GM18502 (cell line): ENCODE measurements at regions not wholly inside any gene's neighbourhood (a gene's known extent, or its start where the extent isn't known, plus 50 kb on each side); places are given as distances from the start of the nearest gene placed in this dataset.

ENCODE experiments used
- ATAC-seq: cut with Tn5 transposase; IDR thresholded peaks from one replicate; pipeline ENCODE4 v1.9.1; 2021; ENCODE audit warnings: mild to moderate bottlenecking; ENCODE audit not compliant: unreplicated experiment, poor library complexity

DNA sequence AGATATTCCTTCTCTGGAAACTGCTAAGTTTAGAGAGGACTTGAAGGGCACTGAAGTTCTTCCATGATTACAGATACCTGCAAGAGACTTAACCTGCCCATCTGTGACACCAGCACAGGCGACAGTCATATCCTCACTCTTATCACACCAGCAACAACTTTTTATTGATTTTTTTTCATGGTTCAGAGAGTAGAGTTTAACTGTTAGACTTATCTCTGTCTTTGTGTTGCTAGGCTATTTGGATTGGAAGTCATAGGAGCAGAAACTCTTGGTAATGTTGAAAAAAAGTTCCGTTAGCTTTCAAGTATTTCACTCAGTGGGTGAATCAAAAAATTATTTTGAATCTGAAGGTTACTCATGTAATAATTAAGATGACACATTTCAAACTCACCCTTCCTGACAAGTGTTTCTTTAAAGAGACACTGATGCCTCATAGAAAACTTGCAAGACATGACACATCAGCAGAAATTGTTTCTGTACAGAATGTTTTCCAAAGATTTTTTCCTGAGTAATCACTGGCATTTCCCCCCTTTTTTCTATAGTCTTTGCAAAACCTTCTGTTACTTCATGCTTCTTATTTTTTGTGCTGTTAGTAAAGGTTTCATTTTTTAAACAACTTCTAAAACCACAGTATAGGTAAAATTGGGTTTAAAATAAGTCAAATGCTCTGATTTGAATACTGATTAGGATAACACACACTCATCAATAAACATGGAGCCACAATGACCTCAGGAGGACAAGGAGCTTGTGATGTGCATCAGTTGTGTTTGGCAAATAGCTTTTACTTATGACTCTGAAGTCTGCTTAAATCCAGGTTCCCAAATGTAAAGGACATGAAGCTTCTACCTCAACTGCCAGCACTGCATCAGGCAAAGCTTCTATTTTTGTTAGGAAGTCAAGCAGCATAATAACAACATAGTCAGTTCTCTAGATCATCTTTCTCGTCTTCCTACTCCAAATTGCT is 252.9 kb upstream of the MAN1A1 start:
- ATAC-seq, result no peak

DNA sequence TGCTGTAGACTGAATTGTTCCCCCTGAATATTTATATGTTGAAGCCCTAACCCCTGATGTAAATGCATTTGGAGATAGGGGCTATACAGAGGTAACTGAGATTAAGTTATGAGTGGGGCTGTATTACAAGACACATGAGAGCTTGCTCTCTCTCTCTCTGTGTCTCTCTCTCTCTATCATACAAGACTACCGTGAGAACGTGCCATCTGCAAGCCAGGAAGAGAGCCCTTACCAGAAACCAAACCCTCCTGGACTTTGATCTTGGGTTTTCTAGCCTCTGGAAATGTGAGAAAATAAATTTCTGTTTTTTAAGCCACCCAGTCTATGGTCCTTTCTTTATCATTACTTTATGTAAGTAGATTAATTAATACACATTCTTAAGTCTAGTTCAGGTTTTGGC is 249.3 kb upstream of the MAN1A1 start:
- no peak for ATAC-seq

DNA sequence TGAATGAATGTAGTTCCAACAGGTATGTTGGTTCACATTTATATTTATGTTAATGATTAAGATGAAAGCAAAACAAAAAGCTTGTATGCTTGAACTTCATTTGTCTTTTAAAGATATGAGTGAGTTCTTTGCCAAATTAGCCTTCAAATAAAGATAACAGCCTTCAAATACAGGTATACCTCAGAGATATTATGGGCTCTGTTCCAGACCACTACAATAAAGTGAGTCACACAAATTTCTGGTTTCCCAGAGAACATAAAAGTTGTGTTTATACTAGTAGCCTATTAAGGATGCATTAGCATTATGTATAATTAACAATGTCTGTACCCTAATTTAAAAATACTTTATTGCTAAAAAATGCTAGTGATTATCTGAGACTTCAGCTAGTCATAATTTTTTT is 245.3 kb upstream of the MAN1A1 start:
- no peak for ATAC-seq

DNA sequence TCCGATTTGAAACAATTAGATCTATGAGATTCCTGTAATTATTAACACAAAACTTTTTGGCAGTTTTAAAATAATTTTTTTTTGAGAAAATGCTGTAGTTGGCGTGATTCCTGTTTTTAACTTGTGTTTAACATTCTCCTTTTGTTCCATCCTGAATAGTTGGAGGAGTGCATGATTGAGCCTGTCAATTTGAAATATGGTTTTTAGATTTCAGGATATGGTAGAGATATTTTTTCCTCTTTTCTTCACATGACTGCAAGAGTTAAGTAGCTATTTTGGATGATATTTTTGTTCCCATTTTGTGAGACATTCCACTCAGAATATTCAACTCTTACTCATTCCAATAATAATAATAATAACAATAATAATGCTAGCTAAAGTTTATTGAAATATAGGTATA is 241.7 kb upstream of the MAN1A1 start:
- ATAC-seq, result no peak

DNA sequence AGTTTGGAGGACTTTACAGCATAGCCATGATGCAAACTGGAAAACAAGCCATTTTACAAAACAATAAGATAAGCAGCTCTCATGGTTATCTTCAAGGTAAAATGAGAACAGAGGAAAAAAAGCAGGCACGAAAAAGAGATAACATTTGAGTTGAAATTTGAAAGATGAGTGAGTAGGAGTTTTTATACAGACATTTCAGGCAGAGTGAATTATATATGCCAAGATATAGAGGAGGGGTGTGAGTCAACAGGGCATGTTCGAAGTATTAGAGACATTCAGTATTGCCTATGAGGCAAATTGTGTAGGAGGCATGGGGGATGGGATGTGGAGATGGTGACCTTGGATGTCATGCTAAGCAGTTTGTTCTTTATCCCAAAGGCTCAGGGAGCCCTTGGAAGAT is 240.5 kb upstream of the MAN1A1 start:
- no peak for ATAC-seq

DNA sequence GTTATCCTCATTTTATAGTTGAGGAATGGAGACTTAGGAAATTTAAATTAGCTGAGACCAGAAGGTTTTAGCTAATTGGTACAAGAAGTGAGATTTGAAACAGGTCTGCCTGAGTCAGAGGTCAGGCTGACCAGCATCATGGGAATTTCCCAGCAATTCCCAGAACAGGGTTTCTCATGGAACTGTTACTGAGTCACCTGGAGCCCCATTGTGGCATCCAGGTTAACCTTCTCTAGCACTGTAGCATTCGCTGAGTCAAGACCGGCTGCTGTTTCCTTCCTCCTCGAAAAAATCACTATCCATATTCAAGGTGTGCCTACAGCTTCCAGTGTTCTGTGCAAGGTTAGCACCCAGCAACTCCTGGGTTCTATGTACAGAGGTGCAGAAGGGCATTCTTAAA is 238.0 kb upstream of the MAN1A1 start:
- ATAC-seq, result no peak

DNA sequence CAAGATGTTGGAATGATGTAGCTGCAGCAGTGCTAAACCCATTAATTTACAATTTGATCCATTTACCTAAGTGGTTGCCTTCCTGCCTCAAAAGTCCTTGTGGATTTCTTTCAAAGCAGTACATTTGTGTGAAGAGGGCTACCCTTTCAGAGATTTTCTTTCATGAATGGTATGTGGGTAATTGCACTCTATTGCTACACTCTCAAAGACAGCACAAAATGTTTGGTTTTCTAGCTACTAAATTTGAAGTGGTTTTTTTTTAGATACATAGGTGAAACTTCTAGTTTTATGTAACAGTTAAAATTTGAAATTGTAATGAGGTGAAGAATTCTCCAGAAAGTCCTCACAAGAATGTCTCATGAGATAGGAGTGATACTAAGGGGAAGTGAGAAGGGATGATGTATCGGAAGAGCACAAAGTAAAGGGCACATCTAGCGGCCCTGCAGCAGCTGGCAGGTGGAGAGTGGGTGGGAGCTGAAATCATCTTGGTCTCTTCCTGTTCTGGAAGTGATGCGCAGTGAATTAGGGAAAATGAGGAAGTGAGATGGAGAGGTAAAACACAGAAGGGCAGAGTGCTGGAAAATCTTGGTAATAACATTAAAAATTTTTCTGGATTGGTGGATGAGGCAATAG is 236.8 kb upstream of the MAN1A1 start:
- ATAC-seq, result peak; percentile 95

DNA sequence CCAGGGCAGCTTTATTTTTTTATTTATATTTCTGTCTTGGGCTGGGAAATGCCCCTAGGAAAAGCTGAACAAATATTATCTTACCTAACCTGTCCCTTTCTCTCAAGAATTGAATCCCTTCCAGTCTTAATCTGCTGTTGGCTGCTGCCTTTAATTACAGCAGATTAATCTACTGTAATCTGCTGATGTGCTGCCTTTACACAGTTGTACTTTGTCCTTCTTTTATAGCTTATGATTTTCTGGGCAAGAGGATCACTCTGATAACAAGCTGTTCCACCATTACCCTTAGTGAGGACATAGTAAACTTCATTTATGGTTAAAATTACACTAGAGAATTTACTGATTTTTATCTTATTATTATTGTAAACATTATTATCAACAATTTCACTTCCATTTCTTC is 234.5 kb upstream of the MAN1A1 start:
- ATAC-seq, result no peak

DNA sequence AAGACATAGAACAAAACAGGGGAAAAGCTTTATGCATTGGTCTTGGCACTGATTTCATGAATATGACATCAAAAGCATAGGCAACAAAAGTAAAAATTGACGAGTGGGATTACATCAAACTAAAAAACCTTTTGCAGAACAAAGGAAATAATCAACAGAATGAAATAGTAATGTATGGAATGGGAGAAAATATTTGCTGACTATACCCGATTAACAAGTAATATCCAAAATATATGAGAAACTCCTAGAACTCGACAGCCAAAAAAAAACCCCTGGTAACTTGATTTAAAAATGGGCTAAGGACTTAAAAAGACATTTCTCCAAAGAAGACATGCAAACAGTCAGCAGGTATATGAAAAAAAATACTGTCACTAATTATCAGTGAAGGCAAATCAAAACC is 231.7 kb upstream of the MAN1A1 start:
- no peak for ATAC-seq

DNA sequence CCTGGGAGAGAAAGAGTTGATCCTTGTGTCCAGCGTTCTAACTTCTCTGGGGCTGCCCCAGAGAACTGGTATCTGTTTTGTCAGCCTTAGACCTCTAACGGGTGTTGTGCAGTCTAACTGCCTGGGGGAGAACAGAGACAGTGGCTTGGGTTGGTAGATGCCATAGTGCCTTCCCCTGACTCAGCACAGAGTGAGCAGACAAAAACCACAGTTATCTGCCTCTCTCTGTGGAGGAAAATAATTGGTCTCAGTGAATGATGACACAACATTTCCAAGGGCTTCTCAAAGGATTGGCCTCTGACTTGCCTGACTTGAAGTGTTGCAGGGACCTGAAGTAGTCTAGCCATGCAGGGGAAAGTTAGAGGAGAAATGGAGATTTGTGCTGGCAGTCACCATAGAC is 226.2 kb upstream of the MAN1A1 start:
- ATAC-seq, result no peak

DNA sequence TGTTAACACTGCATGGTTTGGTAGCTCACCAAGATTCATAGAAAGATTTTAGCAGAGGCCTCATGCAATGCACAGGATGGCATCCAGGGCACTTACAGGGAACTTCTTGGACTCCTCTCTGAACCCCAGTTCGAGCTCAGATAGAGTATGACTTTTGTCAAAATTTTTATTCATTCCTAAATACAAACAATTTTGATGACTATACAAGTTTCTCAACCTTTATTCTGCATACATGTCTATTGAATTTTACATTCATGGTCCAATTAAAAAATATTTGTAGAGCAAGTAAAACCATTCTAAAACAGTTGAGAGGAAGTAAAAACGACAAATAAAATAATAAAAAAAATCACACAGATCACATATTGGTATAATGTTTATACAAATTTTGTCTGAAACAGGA is 219.0 kb upstream of the MAN1A1 start:
- ATAC-seq, result no peak

DNA sequence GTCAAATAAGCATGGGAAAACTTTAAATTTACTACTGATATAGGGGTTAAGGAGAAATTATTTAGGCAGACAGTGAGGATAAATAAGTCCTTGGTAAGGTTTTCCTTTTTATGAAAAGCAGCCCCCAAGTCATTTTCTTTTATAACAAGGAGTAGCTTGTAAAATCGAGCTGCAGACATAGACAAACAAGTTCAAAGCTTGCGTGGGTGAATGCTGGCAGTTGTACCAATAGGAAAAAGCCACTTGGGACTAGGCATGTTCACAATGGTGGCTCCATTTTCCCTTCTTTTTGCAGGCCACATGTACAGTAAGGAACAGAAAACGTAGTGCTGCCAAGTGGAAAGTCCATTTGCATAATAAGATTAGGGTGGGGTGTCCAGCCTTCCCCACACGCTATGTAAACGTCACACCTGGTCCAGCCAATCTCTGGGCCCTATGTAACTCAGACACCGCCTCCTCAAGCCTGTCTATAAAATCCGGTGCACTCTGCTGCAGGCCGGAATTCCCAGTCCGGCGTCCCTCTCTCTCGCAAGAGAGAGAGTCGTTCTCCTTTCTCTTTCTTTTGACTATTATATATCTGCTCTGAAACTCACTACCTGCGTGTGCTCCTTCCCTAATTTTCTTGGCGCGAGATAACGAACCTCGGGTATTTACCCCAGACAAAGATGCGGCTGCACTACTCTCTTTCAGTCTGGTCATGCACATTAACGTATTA is 217.1 kb upstream of the MAN1A1 start:
- no peak for ATAC-seq

DNA sequence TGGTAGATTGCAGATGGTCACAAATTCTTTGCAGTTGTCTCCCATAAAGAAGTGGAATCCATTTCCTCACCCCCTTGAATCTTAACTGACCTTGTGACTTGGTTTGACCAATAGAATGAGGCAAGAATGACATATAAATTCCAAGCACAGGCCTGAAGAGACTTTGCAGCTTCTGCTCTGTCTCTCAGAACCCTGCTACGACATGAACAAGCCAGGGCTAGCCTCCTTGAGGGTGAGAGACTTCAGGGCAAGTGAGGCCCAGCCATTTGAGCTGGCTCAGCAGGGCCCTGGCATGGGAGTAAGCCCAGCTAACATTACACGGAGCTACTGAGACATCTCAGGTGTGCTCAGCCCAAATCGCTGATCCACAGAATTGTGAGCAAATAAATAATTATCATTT is 216.3 kb upstream of the MAN1A1 start:
- ATAC-seq, result no peak

DNA sequence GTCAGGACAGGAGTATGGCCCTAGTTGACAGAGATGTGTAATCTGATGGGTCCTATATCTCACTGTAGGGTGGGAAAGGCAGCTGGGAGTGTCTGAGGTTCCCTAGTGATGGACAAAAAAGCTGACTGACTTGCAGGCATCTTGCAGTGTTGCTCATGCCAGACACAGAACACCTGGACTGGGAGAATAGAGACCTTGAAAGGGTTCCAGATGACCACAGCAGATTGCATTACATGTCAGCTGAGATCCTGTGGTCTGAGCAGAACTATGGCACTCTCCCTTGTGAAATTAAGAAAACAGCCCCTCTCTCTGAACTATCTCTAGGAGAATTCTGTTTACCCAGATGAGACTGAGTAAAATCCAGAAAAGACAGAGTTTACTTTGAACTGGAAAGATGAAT is 212.6 kb upstream of the MAN1A1 start:
- ATAC-seq, result no peak

DNA sequence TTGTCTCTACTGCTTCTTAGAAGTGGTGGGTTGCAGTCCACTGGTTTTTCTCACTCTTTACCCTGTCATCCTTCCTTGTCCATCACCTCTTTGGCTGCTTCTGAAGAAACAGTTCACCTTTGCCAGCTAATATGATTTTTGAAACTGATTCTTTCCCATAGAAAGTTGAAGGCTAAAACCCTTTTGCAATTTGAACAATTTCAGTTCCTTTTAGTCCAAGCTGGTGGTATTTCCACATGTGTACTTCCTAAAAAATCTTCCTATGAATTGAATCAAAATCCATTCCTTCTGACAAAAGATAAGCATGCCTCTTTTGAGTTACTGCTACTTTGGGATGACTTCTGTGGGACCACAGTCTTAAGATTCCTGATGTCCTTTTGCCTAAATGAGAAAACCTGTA is 210.0 kb upstream of the MAN1A1 start:
- ATAC-seq, result no peak

DNA sequence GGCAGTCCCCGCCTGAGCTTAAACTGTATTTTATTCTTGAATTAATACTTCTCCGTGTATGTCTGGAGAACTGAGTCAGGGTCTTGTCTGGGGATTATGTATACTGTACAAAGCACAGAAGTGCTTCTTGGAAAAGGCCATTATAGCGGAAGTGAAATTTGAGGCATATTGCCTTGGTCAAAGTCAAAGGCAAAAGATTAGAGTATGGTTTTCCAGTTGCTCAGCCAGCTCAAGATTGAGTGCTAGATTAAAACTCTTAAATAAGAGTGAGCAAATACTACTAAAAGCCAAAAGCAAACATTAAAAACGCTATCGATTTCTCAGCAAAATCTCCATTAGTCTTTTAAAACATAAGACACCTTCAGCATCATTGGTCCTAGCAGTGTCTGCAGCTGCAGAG is 207.7 kb upstream of the MAN1A1 start:
- no peak for ATAC-seq

DNA sequence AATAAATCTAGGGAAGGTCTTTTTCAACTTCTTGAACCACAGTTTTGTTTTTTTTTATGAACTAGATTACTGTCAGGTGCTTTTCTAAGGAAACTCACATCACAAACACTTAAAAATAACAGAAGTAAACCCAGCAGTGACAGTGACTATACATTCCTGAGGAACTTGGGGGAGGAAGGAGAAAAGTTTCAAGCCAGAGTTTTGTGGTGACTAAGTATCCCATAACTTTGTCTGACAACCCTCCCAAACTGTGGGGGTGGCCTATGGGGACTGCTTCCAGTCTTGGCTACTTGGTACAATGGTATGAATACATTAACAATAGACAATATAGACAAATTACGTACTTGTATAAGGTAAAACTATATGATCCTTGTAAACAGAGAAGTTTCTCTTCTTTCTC is 202.5 kb upstream of the MAN1A1 start:
- ATAC-seq, result no peak

DNA sequence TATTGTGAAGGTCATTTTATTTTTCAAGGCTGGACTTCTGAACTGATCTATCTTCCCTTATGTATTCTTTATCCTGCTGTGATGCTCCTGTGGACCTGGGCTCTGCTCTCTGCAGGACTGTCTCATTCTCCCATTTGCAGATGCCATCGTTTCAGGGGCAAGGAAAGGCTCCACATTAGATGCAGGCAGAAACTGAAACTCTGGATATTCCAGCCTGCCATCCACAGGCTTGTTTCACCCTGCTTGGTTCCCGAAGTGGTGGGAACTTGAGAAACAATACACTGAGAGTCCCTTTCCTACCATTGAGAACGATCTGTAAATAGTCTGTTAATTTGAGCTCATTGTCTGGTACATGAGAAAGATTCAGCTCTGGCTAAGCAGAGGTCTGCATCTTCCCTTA is 197.5 kb upstream of the MAN1A1 start:
- ATAC-seq, result no peak

DNA sequence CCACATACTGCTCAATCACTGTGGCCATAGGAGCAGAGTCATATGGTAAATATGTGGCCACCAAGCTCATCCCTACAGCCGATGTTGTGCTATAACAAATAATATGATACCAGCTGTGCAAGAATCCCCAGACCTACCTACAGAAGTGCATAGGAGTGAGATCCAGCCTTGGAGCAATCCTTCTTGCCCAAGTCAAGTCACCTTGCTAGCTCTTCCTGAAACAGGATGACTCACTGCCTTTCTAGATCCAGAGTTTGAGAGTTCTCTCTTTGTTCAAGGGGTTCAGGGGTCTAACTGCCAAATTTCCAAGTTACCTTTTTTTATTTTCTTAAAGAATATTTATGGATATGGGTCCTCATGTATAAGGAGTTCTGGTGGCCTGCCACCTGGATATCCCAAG is 195.7 kb upstream of the MAN1A1 start:
- ATAC-seq, result no peak

DNA sequence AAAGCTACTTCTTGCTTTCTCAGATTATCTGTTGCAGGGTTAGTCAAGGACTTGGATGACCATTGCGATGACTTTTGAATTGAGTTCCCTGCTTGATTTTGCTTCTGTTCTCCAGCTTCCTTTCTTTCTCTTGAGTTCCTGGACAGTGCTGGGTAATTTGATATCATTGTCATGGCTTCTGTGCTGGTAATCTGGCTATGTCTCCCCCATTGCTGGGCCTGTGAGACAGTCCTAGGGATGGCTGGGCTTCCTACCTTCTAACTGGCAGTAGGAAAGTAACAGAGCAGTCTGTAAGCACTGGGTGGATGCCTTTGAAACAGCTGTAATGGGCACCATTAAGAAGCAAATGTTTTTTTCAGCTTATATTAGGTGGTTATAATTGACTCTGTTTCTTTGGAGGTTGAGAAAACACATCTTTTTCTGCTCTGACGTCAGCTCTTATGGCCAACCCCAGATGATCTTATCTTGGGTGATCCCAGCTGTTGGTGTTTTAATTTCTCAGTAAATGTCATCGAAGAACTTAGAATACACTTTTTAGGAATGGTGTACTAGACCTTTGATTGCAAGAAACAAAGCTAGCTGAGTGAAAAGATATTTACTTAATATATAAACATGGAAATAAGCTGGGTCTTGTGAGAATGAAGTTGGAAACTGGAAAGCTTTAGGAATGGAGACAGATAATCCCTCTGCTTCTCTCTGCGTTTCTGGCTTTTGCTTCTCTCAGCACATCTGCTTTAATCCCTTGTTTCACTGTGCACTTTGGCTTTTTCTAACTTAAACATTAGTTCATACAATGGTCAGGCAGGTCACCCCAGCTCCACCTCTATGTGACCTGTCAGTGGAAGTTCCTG is 195.0 kb upstream of the MAN1A1 start:
- no peak for ATAC-seq
